Left kidney (tissue), 1 donor: ENCODE measurements at regions not wholly inside any gene's neighbourhood (a gene's known extent, or its start where the extent isn't known, plus 50 kb on each side); places are given as distances from the start of the nearest gene placed in this dataset.

ENCODE experiments used
- DNase-seq: peaks from one replicate; pipeline ENCODE4 v3.0.0-alpha.2; 2013

GRCh38 chr11:112786196-112786595, 175.0 kb upstream of the NCAM1 start:
- DNase-seq, result no peak

- no peak for DNase-seq
Measured at GRCh38 chr11:112786886-112787530, 174.2 kb upstream of the NCAM1 start.

- DNase-seq, result no peak
Measured at GRCh38 chr11:112789481-112789880, 171.7 kb upstream of the NCAM1 start.

- no peak for DNase-seq
Measured at GRCh38 chr11:112790286-112790685, 170.9 kb upstream of the NCAM1 start.

GRCh38 chr11:112792070-112792469, 169.2 kb upstream of the NCAM1 start:
- no peak for DNase-seq

- DNase-seq, result no peak
Measured at GRCh38 chr11:112793416-112793815, 167.8 kb upstream of the NCAM1 start.

- no peak for DNase-seq
Measured at GRCh38 chr11:112794331-112794846, 166.8 kb upstream of the NCAM1 start.

- no peak for DNase-seq
Measured at GRCh38 chr11:112795142-112795815, 165.9 kb upstream of the NCAM1 start.

- peak; percentile 83 for DNase-seq
Measured at GRCh38 chr11:112795911-112796649, 165.1 kb upstream of the NCAM1 start.

GRCh38 chr11:112797092-112797491, 164.1 kb upstream of the NCAM1 start:
- DNase-seq, result peak; percentile 86

GRCh38 chr11:112797648-112798293, 163.4 kb upstream of the NCAM1 start:
- DNase-seq, result no peak

- DNase-seq, result no peak
Measured at GRCh38 chr11:112801025-112801816, 160.0 kb upstream of the NCAM1 start.

GRCh38 chr11:112801817-112802088, 159.5 kb upstream of the NCAM1 start:
- DNase-seq, result no peak

- no peak for DNase-seq
Measured at GRCh38 chr11:112805658-112806057, 155.6 kb upstream of the NCAM1 start.

- no peak for DNase-seq
Measured at GRCh38 chr11:112806256-112806655, 155.0 kb upstream of the NCAM1 start.

GRCh38 chr11:112806876-112807275, 154.3 kb upstream of the NCAM1 start:
- DNase-seq, result no peak

- DNase-seq, result no peak
Measured at GRCh38 chr11:112809429-112809828, 151.8 kb upstream of the NCAM1 start.

- DNase-seq, result no peak
Measured at GRCh38 chr11:112810951-112811350, 150.3 kb upstream of the NCAM1 start.

GRCh38 chr11:112811783-112812182, 149.4 kb upstream of the NCAM1 start:
- no peak for DNase-seq

GRCh38 chr11:112812729-112813128, 148.5 kb upstream of the NCAM1 start:
- DNase-seq, result no peak

GRCh38 chr11:112814168-112814567, 147.1 kb upstream of the NCAM1 start:
- DNase-seq, result no peak

- no peak for DNase-seq
Measured at GRCh38 chr11:112817376-112817775, 143.8 kb upstream of the NCAM1 start.
